ENCODE measurements at regions not wholly inside any gene's neighbourhood (a gene's known extent, or its start where the extent isn't known, plus 50 kb on each side); places are given as distances from the start of the nearest gene placed in this dataset.

GRCh38 chr16:86889974-86890373 is 311.6 kb downstream of the FOXL1 start:
- DNase-seq (ENCODE audit: low read depth): no peak

DNA sequence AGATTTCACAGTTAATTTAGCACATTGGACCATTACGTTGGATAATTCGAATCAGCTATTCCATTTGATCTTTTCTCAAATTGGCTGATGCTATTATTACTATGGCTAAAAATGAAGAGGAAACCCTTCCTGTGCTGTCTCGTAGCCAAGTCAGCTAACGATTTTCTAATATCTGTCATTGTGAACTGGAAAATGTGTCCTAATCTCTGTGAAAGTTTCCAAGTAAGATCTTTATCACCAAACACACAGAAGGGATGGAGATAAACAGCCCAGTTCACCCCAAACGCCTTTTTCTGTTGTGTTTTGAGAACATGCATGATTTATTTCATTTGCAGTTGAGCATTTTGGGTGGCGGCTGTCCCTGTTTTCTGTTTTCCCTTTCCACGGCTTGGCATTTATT is 312.8 kb downstream of the FOXL1 start:
- no peak for DNase-seq (ENCODE audit: low read depth)

DNA sequence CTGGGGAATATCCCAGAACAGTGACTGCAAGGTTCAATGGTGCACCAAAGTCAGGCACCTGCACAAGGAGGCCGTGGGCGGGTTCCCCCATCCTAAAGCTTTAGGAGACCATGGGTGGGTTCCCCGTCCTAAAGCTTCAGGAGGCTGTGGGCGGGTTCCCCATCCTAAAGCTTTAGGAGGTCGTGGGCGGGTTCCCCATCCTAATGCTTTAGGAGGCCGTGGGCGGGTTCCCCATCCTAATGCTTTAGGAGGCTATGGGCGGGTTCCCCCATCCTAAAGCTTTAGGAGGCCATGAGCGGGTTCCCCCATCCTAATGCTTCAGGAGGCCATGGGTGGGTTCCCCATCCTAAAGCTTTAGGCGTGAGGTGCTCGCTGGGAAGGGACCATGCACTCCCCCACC is 313.3 kb downstream of the FOXL1 start:
- DNase-seq (ENCODE audit: low read depth): no peak

DNA sequence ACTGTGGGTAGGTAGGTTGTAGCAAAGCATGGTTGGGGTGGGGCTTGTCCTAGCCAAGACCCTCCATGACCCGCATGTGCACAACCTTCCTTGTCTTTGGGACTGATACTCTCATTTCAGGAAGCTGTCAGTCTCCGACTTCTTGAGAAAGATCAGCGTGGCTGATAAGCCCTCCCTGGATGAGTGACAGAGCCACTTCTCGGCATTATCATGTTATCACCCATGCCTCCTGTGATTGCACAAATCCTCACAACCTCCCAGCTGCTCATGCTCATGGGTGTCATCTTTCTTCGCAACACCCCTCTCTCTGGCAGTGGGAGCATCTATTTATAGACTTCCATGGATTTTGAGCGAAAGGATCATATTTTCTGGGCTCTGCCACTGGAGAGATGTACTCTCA is 314.2 kb downstream of the FOXL1 start:
- no peak for DNase-seq (ENCODE audit: low read depth)

DNA sequence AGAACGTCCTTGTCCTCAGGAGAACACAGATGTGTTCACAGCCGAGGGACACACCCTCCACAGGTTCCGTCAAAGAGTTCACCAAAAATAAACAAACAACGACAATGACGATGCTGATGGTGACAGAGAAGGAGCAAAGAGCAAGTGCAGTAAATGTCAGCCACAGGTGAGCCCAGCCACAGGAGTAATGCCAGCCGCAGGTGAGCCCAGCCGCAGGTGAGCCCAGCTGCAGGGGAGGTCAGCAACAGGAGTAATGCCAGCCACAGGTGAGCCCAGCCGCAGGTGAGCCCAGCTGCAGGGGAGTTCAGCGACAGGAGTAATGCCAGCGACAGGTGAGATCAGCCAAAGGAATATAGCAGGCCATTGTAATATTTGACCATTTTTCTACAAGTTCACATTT is 315.2 kb downstream of the FOXL1 start:
- no peak for DNase-seq (ENCODE audit: low read depth)

DNA sequence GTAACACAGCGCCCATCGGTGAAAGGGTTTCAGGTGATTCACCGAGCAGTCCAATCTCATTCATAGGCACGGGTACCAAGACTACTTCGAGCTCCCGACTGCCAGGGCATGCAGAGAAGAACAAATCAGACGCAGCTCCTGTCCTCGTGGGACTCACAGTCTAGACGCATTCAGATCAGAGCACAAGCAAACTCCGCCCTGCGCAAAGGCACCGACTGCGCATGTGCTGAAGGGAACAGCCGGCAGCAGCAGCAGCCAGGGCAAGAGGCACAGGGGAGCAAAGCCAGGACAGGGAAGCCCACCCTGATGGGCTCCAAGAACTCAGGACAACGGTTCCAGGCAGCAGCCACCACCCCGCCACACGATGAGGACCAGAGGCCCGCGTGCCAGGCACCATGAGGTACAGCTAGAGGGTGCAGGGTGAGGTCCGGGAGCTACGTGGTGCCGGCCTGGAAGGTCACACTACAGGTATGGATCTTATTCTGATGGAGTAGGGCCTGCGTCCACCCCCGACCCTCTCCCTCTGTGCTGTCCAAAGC is 315.7 kb downstream of the FOXL1 start:
- no peak for DNase-seq (ENCODE audit: low read depth)

GRCh38 chr16:86894925-86895324 is 316.6 kb downstream of the FOXL1 start:
- DNase-seq (ENCODE audit: low read depth): no peak

DNA sequence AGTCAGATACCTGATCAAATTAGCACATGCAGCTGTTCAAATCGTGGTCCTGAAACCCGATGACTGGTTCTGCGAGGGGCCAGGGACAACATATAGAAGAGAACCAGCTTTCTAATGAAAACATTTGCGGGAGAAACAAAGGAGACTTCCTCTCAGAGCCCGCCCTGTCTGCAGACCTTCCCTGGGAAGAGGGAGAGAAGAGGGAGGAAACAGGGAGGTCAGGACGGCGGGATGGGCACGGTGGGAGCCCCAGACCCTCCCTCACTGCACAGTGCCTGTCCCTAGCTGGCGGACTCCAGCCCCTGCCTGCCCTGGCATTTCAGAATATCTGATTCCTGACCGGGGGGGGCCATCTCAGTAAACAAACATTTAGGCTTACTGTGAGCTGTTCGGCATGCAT is 317.3 kb downstream of the FOXL1 start:
- DNase-seq (ENCODE audit: low read depth): no peak

- no peak for DNase-seq (ENCODE audit: low read depth)
Measured at GRCh38 chr16:86896976-86897375, 318.6 kb downstream of the FOXL1 start.

GRCh38 chr16:86897486-86897885 is 319.1 kb downstream of the FOXL1 start:
- no peak for DNase-seq (ENCODE audit: low read depth)

DNA sequence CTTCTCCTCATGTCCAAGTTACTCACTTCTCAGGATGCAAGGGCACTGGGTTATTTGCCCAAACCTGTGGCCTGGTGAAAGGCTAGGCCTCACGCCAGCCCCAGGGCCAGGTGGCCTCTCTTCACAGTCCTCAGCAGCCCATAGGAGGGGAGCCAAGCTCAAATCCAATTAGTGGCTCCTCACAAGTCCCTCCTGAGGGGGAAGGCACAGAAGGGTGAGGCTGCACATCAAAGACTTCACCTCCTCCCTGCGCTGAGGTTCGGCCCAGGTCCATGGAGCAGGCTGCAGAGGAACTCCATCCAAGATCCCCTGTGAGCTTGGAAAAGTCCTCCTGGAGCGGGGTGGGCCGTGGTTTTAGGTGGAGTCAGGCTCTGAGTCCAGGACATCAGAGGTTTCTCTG is 320.0 kb downstream of the FOXL1 start:
- DNase-seq (ENCODE audit: low read depth): no peak

DNA sequence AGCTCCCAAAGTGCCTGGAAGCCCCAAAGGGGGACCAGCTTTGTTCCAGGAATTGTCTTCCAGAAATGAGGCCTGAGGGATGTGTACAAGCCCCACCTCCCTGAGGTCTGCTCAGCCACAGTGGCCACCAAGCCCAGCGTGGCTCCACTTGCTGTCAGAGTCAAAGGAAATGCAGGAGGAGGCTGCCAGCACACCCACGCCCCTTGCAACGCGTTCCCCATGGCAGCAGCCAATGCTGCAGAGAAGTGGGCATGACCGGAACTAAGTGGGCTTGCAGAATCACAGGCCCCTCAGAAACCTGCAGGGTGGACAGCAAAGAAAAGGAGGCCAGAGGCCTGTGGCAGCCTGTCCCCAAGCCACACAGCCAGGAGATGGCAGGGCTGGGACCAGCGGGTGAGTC is 320.8 kb downstream of the FOXL1 start:
- no peak for DNase-seq (ENCODE audit: low read depth)

DNA sequence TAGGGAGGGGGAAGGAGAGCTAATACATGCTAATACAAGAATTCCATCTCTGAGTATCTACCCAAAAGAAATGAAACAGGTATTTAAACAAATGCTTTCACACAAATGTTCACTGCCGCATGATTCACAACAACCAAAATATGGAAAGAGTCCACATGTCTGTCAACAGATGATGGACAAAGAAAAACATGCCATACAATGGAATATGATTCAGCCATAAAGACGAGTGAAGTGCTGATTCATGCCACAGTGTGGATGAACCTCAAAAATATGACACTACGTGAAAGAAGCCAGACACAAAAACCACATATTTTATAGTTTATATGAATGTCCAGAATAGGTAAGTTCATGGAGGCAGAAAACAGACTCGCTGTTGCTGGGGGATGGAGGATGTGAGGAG is 321.4 kb downstream of the FOXL1 start:
- no peak for DNase-seq (ENCODE audit: low read depth)

DNA sequence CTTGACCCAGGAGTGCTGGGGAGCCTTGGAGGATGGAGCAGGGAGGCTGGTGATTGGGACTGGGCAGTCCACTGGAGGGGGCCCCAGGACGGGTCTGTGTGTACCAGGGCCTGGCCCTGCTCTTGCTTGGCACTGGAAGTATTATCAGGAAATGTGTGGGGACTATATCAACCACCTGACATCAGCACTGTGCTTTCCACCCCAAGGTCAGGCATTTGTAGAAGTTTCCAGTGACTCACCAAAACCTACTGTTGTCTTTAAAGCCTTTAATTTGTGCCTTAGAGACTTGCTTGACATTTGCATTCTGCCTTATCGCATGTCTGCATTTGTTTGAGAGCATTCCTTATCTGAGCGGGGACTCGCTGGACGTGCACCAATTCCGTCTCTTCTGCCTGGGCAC is 323.1 kb downstream of the FOXL1 start:
- no peak for DNase-seq (ENCODE audit: low read depth)

DNA sequence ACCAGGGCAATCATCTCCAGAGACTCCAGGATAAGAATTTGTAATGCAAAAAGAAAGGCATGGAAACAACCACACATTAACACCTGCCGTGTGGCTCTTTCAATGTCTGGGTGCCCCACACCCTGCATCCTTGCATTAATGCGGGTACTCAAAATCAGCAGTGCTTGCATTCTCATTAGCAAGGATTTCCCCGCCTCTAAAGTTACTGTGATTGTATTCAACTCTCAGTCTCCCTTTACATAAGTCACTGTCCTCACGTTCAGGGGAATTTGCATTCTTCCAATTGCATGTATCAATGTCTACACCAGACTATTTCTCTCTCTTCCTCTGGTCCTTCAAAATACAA is 324.3 kb downstream of the FOXL1 start:
- no peak for DNase-seq (ENCODE audit: low read depth)

- no peak for DNase-seq (ENCODE audit: low read depth)
Measured at GRCh38 chr16:86903068-86903467, 324.7 kb downstream of the FOXL1 start.

DNA sequence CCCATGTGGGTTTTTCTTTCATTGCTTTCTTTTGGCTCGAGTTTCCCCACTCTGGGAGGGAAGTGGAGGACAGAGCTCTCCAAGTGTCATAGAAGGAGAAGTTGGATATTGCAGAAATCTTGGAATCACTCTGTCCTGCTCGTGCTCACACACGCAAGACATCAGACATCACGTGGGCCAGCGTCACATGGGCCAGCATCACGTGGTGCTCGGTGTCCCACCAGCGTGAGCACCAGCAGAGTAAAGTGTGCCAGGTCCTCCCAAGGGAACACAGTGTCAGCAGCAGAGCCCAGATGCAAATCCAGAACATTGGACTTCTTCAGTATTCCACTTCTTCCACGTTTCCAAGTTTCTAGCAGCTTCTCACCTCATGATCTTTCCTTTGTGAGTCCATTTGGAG is 327.0 kb downstream of the FOXL1 start:
- DNase-seq (ENCODE audit: low read depth): no peak

DNA sequence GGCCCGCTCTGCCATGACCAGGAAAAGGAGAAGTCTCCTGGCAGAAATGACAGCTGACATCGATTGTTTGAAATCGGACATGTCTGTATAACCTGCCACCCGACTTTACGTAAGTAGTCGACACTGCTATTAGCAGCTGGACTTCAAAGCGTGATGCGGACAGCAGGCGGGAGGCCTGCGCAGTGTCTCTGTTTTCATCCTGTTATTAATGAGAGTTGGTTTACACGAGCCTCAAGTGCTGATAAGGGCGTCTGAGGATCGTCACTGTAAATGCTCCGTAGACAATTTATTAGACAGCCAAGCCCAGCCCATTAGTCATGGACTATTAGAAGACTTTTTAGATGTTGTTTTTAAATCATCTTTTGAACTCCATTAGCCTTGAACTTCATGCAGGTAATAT is 328.3 kb downstream of the FOXL1 start:
- DNase-seq (ENCODE audit: low read depth): no peak

- DNase-seq (ENCODE audit: low read depth): no peak
Measured at GRCh38 chr16:86909359-86910160, 331.2 kb downstream of the FOXL1 start.

DNA sequence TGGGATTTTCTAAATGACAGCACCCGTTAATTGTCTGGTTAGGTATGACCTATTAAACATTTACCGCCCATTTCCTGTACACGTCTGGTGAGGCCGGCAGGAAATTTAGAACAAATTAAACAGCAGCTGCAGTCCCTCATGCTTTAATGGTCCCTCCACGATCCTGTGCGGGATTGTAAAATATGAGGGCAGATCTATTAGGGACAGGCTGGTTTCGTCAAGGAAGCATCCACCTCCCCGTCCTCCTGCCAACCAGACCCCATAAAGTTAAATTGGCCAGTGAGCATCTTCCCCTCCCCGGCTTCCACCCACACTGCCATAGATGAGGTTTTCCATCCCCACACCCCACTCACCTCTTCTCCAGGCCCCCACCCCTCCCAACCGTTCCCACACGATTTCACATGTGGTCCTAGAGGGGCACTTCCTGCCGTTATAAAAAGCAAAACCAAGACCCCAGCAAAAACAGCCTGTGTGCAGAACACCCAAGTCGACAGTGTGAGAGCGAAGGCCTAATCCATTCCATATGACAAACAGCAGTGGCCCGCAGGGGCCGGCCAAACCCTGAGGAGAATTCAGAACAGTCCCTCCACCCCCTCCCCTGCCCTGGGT is 331.9 kb downstream of the FOXL1 start:
- DNase-seq (ENCODE audit: low read depth): no peak

DNA sequence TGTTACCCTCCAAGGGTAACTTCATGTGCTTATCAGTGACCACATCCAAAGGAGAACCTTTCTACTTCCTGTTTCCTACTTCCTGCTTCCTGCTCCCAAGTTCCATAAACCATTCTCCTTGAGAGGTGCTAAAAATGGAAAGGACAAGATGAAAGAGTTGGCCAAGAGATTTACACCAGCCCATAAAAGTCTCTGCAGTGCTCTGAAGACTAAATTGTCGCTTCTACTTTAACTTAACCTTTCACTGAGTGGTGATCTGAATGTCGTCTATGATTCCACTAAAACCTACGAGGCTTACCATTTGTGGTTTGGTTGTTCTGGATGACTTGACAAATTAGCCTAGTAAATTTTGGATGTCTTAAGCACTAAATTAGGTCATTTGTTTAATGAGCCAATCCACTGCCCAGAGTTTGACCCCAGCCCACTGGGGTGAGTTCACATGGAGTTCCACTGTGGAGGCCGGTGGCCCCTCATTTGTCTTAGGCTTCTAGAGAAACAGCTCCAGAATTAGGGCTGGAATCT is 333.1 kb downstream of the FOXL1 start:
- no peak for DNase-seq (ENCODE audit: low read depth)

- DNase-seq (ENCODE audit: low read depth): no peak
Measured at GRCh38 chr16:86913886-86914285, 335.5 kb downstream of the FOXL1 start.

DNA sequence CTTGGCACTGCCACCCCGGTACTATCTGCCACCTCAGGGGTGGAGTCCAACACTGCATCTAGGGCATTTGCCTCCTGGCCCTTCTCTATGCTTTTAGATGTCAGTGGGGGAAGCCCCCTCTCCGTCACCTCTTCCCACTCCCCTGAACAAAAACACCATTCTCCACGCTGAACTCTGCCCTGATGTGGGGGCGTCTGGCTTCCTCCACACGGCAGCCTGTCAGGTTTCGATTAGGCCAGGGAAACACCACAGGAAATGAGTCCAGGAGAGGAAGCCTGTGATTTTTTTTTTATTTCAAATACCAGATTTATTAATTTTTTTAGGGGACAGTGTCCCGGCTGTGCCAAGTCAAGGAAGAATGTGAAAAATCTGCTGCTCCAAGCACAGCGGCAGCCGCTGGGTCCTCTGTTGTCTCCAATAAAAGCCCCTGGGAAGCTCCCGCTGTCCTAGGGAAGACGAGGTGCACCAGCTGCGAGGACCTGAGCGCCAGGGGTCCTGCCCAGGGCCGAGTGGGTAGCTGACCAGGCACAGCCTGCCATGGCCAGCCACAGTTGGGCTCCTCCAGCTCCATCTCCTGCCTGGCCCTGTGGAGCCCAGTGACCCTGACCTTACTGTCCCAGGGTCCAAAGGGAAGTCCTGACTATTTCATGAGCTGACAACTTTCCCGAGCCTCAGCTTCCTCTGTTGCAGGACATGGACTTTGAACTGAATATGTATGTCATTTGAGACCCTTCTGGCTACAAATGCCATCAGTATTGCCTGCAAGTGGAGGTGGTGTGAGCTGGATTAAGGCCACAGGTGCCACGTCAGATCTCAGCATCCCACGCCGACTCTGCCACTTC is 336.7 kb downstream of the FOXL1 start:
- no peak for DNase-seq (ENCODE audit: low read depth)
